H9 (cell line): ENCODE measurements at regions not wholly inside any gene's neighbourhood (a gene's known extent, or its start where the extent isn't known, plus 50 kb on each side); places are given as distances from the start of the nearest gene placed in this dataset.

Source experiments
- DNase-seq: peaks from one replicate; pipeline ENCODE4 v3.0.0-alpha.2; 2017
- H2AFZ ChIP-seq: one replicate; pipeline ENCODE4 v1.6.1; 2013; ENCODE audit warnings: mild to moderate bottlenecking, low read length, control low read depth, moderate library complexity
- H2AK5ac ChIP-seq: 2 replicates; pipeline ENCODE4 v1.6.1; 2013; ENCODE audit warnings: low read length, control low read depth, mixed read lengths; ENCODE audit not compliant: insufficient read length
- H2BK120ac ChIP-seq: one replicate; pipeline ENCODE4 v1.6.1; 2013; ENCODE audit warnings: low read depth, mild to moderate bottlenecking, low read length, control low read depth, inconsistent platforms; ENCODE audit not compliant: poor library complexity, severe bottlenecking
- H2BK12ac ChIP-seq: 2 replicates; pipeline ENCODE4 v1.6.1; 2013; ENCODE audit warnings: low read length, control low read depth, mixed read lengths, low read depth; ENCODE audit not compliant: insufficient read length
- H2BK15ac ChIP-seq: 2 replicates; pipeline ENCODE4 v1.6.1; 2013; ENCODE audit warnings: low read depth, low read length, control low read depth
- H2BK20ac ChIP-seq: one replicate; pipeline ENCODE4 v1.6.1; 2013; ENCODE audit warnings: low read depth, mild to moderate bottlenecking, low read length, control low read depth, inconsistent platforms; ENCODE audit not compliant: poor library complexity, severe bottlenecking
- H2BK5ac ChIP-seq: 2 replicates; pipeline ENCODE4 v1.6.1; 2013; ENCODE audit warnings: low read length, control low read depth, mixed read lengths; ENCODE audit not compliant: insufficient read length
- H3K14ac ChIP-seq: 2 replicates; pipeline ENCODE4 v1.6.1; 2013; ENCODE audit warnings: low read length, control low read depth; ENCODE audit not compliant: insufficient read depth
- H3K18ac ChIP-seq: 2 replicates; pipeline ENCODE4 v1.6.1; 2013; ENCODE audit warnings: low read depth, mild to moderate bottlenecking, mixed read lengths, low read length, control low read depth; ENCODE audit not compliant: insufficient read length
- H3K23ac ChIP-seq: 2 replicates; pipeline ENCODE4 v1.6.1; 2013; ENCODE audit warnings: low read length, control low read depth, mixed read lengths, low read depth; ENCODE audit not compliant: insufficient read length
- H3K23me2 ChIP-seq: 2 replicates; pipeline ENCODE4 v1.6.1; 2013; ENCODE audit warnings: low read depth, mild to moderate bottlenecking, mixed read lengths, low read length, control low read depth; ENCODE audit not compliant: insufficient read length, poor library complexity, severe bottlenecking
- H3K27ac ChIP-seq: 2 replicates; pipeline ENCODE4 v1.5.1; 2013; ENCODE audit warnings: low read length, control low read depth, mixed read lengths, low read depth; ENCODE audit not compliant: insufficient read length
- H3K27me3 ChIP-seq: 2 replicates; pipeline ENCODE4 v1.6.1; 2013; ENCODE audit warnings: low read length, control low read depth, inconsistent platforms; ENCODE audit not compliant: insufficient read depth
- H3K4ac ChIP-seq: 2 replicates; pipeline ENCODE4 v1.6.1; 2013; ENCODE audit warnings: low read depth, mild to moderate bottlenecking, control low read depth, inconsistent platforms, low read length, moderate library complexity
- H3K4me1 ChIP-seq: 2 replicates; pipeline ENCODE4 v1.6.1; 2013; ENCODE audit warnings: low read length, control low read depth, inconsistent platforms; ENCODE audit not compliant: insufficient read depth
- H3K4me2 ChIP-seq: 2 replicates; pipeline ENCODE4 v1.6.1; 2013; ENCODE audit warnings: low read length, control low read depth, mixed read lengths; ENCODE audit not compliant: insufficient read length, insufficient read depth
- H3K56ac ChIP-seq: 2 replicates; pipeline ENCODE4 v1.6.1; 2013; ENCODE audit warnings: low read depth, mild to moderate bottlenecking, mixed read lengths, low read length, control low read depth; ENCODE audit not compliant: insufficient read length
- H3K79me1 ChIP-seq: 2 replicates; pipeline ENCODE4 v1.6.1; 2013; ENCODE audit warnings: low read depth, mild to moderate bottlenecking, moderate library complexity, low read length, control low read depth, inconsistent platforms; ENCODE audit not compliant: insufficient read depth, poor library complexity, severe bottlenecking
- H3K79me2 ChIP-seq: 2 replicates; pipeline ENCODE4 v1.6.1; 2013; ENCODE audit warnings: low read length, control low read depth, inconsistent platforms; ENCODE audit not compliant: insufficient read depth
- H3K9ac ChIP-seq: 2 replicates; pipeline ENCODE4 v1.6.1; 2013; ENCODE audit warnings: low read length, control low read depth, mixed read lengths; ENCODE audit not compliant: insufficient read length; ENCODE audit errors: extremely low read depth
- H3K9me3 ChIP-seq: one replicate; pipeline ENCODE4 v1.6.1; 2013; ENCODE audit warnings: low read depth, low read length, inconsistent platforms; ENCODE audit not compliant: control insufficient read depth
- H3T11ph ChIP-seq: one replicate; pipeline ENCODE4 v1.6.1; 2013; ENCODE audit warnings: mild to moderate bottlenecking, low read length, control low read depth, inconsistent platforms
- H4K20me1 ChIP-seq: one replicate; pipeline ENCODE4 v1.6.1; 2013; ENCODE audit not compliant: control insufficient read depth, insufficient read length, insufficient read depth
- H4K5ac ChIP-seq: 2 replicates; pipeline ENCODE4 v1.6.1; 2013; ENCODE audit warnings: low read depth, mild to moderate bottlenecking, mixed read lengths, low read length, control low read depth; ENCODE audit not compliant: insufficient read length
- H4K8ac ChIP-seq: replicated peaks from 2 replicates; pipeline ENCODE4 v1.6.1; 2013; ENCODE audit warnings: low read length, control low read depth, mixed read lengths, low read depth; ENCODE audit not compliant: insufficient read length
- H4K91ac ChIP-seq: 2 replicates; pipeline ENCODE4 v1.6.1; 2013; ENCODE audit warnings: low read depth, mild to moderate bottlenecking, moderate library complexity, mixed read lengths, low read length, control low read depth; ENCODE audit not compliant: insufficient read length
- H3K27ac Mint-ChIP-seq, 3 experiments: 2 replicates in 2 of 3; 3 replicates in 1 of 3; pipeline ENCODE4 v1.8.0; 2020 to 2021; ENCODE audit warnings: mixed read lengths in 3 of 3, mild to moderate bottlenecking in 1 of 3, moderate library complexity in 1 of 3
- H3K27me3 Mint-ChIP-seq: 2 replicates; pipeline ENCODE4 v1.8.0; 2021; ENCODE audit warnings: low read depth, mild to moderate bottlenecking, moderate library complexity, mixed read lengths
- H3K36me3 Mint-ChIP-seq, 3 experiments: 2 replicates in 2 of 3; 3 replicates in 1 of 3; pipeline ENCODE4 v1.8.0; 2020 to 2021; ENCODE audit warnings: low read depth in 3 of 3, mixed read lengths in 3 of 3; ENCODE audit not compliant: insufficient read depth in 1 of 3
- H3K4me1 Mint-ChIP-seq, 2 experiments: 2 replicates each; pipeline ENCODE4 v1.8.0; 2020; ENCODE audit warnings: mixed read lengths in 2 of 2
- H3K4me3 Mint-ChIP-seq, 2 experiments: 2 replicates in 1 of 2; 3 replicates in 1 of 2; pipeline ENCODE4 v1.8.0; 2020 to 2021; ENCODE audit warnings: mild to moderate bottlenecking in 2 of 2, mixed read lengths in 2 of 2, moderate library complexity in 1 of 2
- H3K9me3 Mint-ChIP-seq, 2 experiments: 2 replicates in 1 of 2; 3 replicates in 1 of 2; pipeline ENCODE4 v1.8.0; 2020; ENCODE audit warnings: mild to moderate bottlenecking in 2 of 2, mixed read lengths in 2 of 2, moderate library complexity in 1 of 2
- CTCF ChIP-seq: fragments of 200-600 bp; sonication (generic); conservative IDR thresholded peaks from 3 replicates; pipeline ENCODE4 v1.8.0; 2021; ENCODE audit warnings: antibody characterized with exemption, mild to moderate bottlenecking
- WGBS: extraction: QIAGEN DNeasy Blood & Tissue Kit; methylation state at CpG from one replicate; pipeline ENCODE4 v1.1.7; 2013; ENCODE audit warnings: missing lambda C conversion rate, low lambda C conversion rate, mixed read lengths; ENCODE audit not compliant: insufficient read length; ENCODE audit errors: extremely low coverage; 5-methylcytosine and 5-hydroxymethylcytosine counted together

GRCh38 chr2:610491-610890, 66.7 kb downstream of the TMEM18 start:
- Mint-ChIP-seq H3K4me1 (no peaks in the 10 kb centered on the region), H3K27ac (no peak overlapping the region), H3K36me3 (no peaks in the 10 kb centered on the region), H3K4me3 (no peak overlapping the region), H3K27me3 (peaks cover 7% of the 10 kb centered on the region; the same call in 1 of the 2 replicates), H3K9me3 (no peaks in the 10 kb centered on the region)
- Histone ChIP-seq H3K79me2 (no peaks in the 10 kb centered on the region), H3K14ac (no peak overlapping the region), H2BK120ac (no peak overlapping the region), H3K9ac (no peak overlapping the region), H3K23ac (no peak overlapping the region), H2AFZ (no peak overlapping the region), H4K91ac (no peak overlapping the region), H2AK5ac (no peak overlapping the region), H2BK5ac (no peak overlapping the region), H3K4ac (no peak overlapping the region), H3K23me2 (no peaks in the 10 kb centered on the region), H4K8ac (no peak overlapping the region), H3K4me2 (no peak overlapping the region), H3T11ph (no peak overlapping the region), H4K20me1 (no peaks in the 10 kb centered on the region), H3K4me1 (no peaks in the 10 kb centered on the region), H3K56ac (no peak overlapping the region), H2BK15ac (no peak overlapping the region), H2BK20ac (no peak overlapping the region), H2BK12ac (no peak overlapping the region), H3K18ac (no peak overlapping the region), H3K79me1 (no peaks in the 10 kb centered on the region), H3K27me3 (no peaks in the 10 kb centered on the region), H3K27ac (no peak overlapping the region), H3K9me3 (no peaks in the 10 kb centered on the region), H4K5ac (no peak overlapping the region)
- DNase-seq: no peak
- no CpG with 5 or more reads among the region's 3 CpGs for WGBS
- TF ChIP-seq CTCF: no peak
